IMR-90 (cell line): ENCODE measurements at regions not wholly inside any gene's neighbourhood (a gene's known extent, or its start where the extent isn't known, plus 50 kb on each side); places are given as distances from the start of the nearest gene placed in this dataset.

Experiments used
- ATAC-seq: fragments of 200-7000 bp; cut with Tn5 transposase; 2 replicates; pipeline ENCODE4 v1.9.1; 2020; ENCODE audit warnings: low read depth, mild to moderate bottlenecking, moderate library complexity
- BruUV-seq: library from RNA; stranded (reverse); fragments of 400-500 nt; replicated peaks from 2 replicates; lab custom pipeline; 2021; lab: Mats Ljungman, UMichigan
- CTCF ChIA-PET: fragments of 300-600 bp; formaldehyde crosslinking; extraction: SDS; loops from one replicate; lab custom pipeline; 2021; ENCODE audit warnings: antibody characterized with exemption; lab: Yijun Ruan, JAX
- POLR2A ChIA-PET: fragments of 300-600 bp; sonication (Branson Sonifier 250); formaldehyde crosslinking; loops from one replicate; lab custom pipeline; 2022; ENCODE audit warnings: antibody characterized with exemption; ENCODE audit not compliant: unreplicated experiment; lab: Charles Lee
- DNase-seq: peaks from one replicate; pipeline ENCODE4 v3.0.0; 2013
- H2AFZ ChIP-seq: replicated peaks from 2 replicates; pipeline ENCODE3; 2013; ENCODE audit warnings: low read length, mild to moderate bottlenecking; ENCODE audit not compliant: poor library complexity
- H2AK5ac ChIP-seq: 2 replicates; pipeline ENCODE4 v1.6.1; 2013; ENCODE audit warnings: low read depth, low read length, inconsistent platforms
- H2AK9ac ChIP-seq: replicated peaks from 2 replicates; pipeline ENCODE3; 2013; ENCODE audit warnings: mild to moderate bottlenecking, low read depth, low read length, moderate library complexity; ENCODE audit not compliant: poor library complexity
- H2BK120ac ChIP-seq: 2 replicates; pipeline ENCODE4 v1.6.1; 2013; ENCODE audit warnings: low read depth, low read length, inconsistent platforms
- H2BK15ac ChIP-seq: 3 replicates; pipeline ENCODE4 v1.6.1; 2013; ENCODE audit warnings: low read depth, low read length, inconsistent platforms
- H2BK20ac ChIP-seq: 2 replicates; pipeline ENCODE4 v1.6.1; 2013; ENCODE audit warnings: low read depth, mild to moderate bottlenecking, inconsistent platforms, low read length, moderate library complexity
- H2BK5ac ChIP-seq: 2 replicates; pipeline ENCODE4 v1.6.1; 2013; ENCODE audit warnings: mild to moderate bottlenecking, low read depth, low read length, inconsistent platforms; ENCODE audit not compliant: poor library complexity, severe bottlenecking
- H3K14ac ChIP-seq: replicated peaks from 2 replicates; pipeline ENCODE4 v1.6.1; 2013; ENCODE audit warnings: low read depth, low read length, inconsistent platforms
- H3K18ac ChIP-seq: 2 replicates; pipeline ENCODE4 v1.6.1; 2013; ENCODE audit warnings: low read depth, low read length, control low read depth
- H3K23ac ChIP-seq: 2 replicates; pipeline ENCODE4 v1.6.1; 2013; ENCODE audit warnings: low read depth, low read length, inconsistent platforms
- H3K27ac ChIP-seq: 2 replicates; pipeline ENCODE4 v1.5.1; 2013; ENCODE audit warnings: mild to moderate bottlenecking, control low read depth, low read length; ENCODE audit not compliant: insufficient read depth
- H3K27me3 ChIP-seq: 2 replicates; pipeline ENCODE4 v1.6.1; 2013; ENCODE audit warnings: low read length; ENCODE audit not compliant: control insufficient read depth, insufficient read depth
- H3K36me3 ChIP-seq: 2 replicates; pipeline ENCODE4 v1.6.1; 2013; ENCODE audit warnings: low read length, mixed read lengths; ENCODE audit not compliant: control insufficient read depth, insufficient read depth
- H3K4ac ChIP-seq: 2 replicates; pipeline ENCODE4 v1.6.1; 2013; ENCODE audit warnings: low read depth, low read length, inconsistent platforms
- H3K4me1 ChIP-seq: 2 replicates; pipeline ENCODE4 v1.6.1; 2013; ENCODE audit warnings: low read length, mixed read lengths; ENCODE audit not compliant: control insufficient read depth, insufficient read depth
- H3K4me2 ChIP-seq: 2 replicates; pipeline ENCODE4 v1.6.1; 2013; ENCODE audit warnings: low read depth, mild to moderate bottlenecking, control low read depth, low read length, moderate library complexity
- H3K4me3 ChIP-seq: 2 replicates; pipeline ENCODE4 v1.5.1; 2013; ENCODE audit warnings: low read depth, mild to moderate bottlenecking, control low read depth, low read length, moderate library complexity; ENCODE audit not compliant: insufficient read depth
- H3K56ac ChIP-seq: 2 replicates; pipeline ENCODE4 v1.6.1; 2013; ENCODE audit warnings: low read length, inconsistent platforms; ENCODE audit not compliant: insufficient read depth; ENCODE audit errors: extremely low read depth
- H3K79me1 ChIP-seq, 2 experiments: 2 replicates each; pipeline ENCODE4 v1.6.1; 2013; ENCODE audit warnings: low read length in 2 of 2, inconsistent platforms in 1 of 2, low read depth in 1 of 2
- H3K9ac ChIP-seq: 2 replicates; pipeline ENCODE4 v1.6.1; 2013; ENCODE audit warnings: low read depth, low read length, control low read depth
- H3K9me1 ChIP-seq: 2 replicates; pipeline ENCODE4 v1.6.1; 2013; ENCODE audit warnings: low read length, inconsistent platforms; ENCODE audit not compliant: insufficient read depth
- H3K9me3 ChIP-seq: 2 replicates; pipeline ENCODE4 v1.6.1; 2013; ENCODE audit warnings: low read length; ENCODE audit not compliant: control insufficient read depth, insufficient read depth
- H4K20me1 ChIP-seq: 2 replicates; pipeline ENCODE4 v1.6.1; 2013; ENCODE audit warnings: low read length, inconsistent platforms; ENCODE audit not compliant: insufficient read depth
- H4K5ac ChIP-seq: 2 replicates; pipeline ENCODE4 v1.6.1; 2013; ENCODE audit warnings: mild to moderate bottlenecking, low read depth, low read length, control low read depth
- H4K8ac ChIP-seq, 2 experiments: 2 replicates each; pipeline ENCODE4 v1.6.1; 2013; ENCODE audit warnings: low read depth in 2 of 2, low read length in 2 of 2, control low read depth in 1 of 2, inconsistent platforms in 1 of 2
- H4K91ac ChIP-seq: 2 replicates; pipeline ENCODE4 v1.6.1; 2013; ENCODE audit warnings: low read depth, low read length, inconsistent platforms; ENCODE audit not compliant: insufficient read depth
- CEBPB ChIP-seq: IDR thresholded peaks from 2 replicates; pipeline ENCODE4 v1.6.1; 2012; ENCODE audit warnings: low read depth, low read length, improper control_type of control experiment
- POLR2A ChIP-seq: IDR thresholded peaks from 2 replicates; pipeline ENCODE4 v1.6.1; 2012; ENCODE audit warnings: mild to moderate bottlenecking, low read depth, low read length
- USF2 ChIP-seq: fragments of 150-350 bp; IDR thresholded peaks from 2 replicates; pipeline ENCODE4 v1.6.1; 2017; ENCODE audit warnings: mild to moderate bottlenecking, antibody characterized with exemption, low read length, low read depth
- WGBS, 2 experiments: methylation state at CpG; one replicate each; pipeline versions ENCODE4 v1.1.5 to v1.1.7; 2013; ENCODE audit warnings: missing lambda C conversion rate in 2 of 2; ENCODE audit not compliant: insufficient read length in 1 of 2; ENCODE audit errors: extremely low coverage in 2 of 2; 5-methylcytosine and 5-hydroxymethylcytosine counted together
- dilution Hi-C: fragments of 300-500 bp; cut with HindIII; formaldehyde crosslinking; loops from one replicate; pipeline ENCODE4 v1.14.3; 2018; ENCODE audit warnings: low sequenced_read_pairs; ENCODE audit not compliant: unreplicated experiment
- in situ Hi-C: fragments of 300-500 bp; cut with MboI; formaldehyde crosslinking; loops from 3 replicates; pipeline ENCODE4 v1.14.3; 2019; ENCODE audit warnings: low sequenced_read_pairs, inconsistent platforms, mixed read lengths
- intact Hi-C: fragments of 100-400 bp; cut with micrococcal nuclease; formaldehyde crosslinking; loops from 2 replicates; pipeline ENCODE4 v1.10.0; 2022

GRCh38 chr2:129069875-129070594 lies 751.4 kb upstream of the HS6ST1 start:
- Histone ChIP-seq H4K8ac (no peak overlapping the region), H3K14ac (no peak overlapping the region), H2AFZ (no peak overlapping the region), H3K27ac (no peak overlapping the region), H2BK20ac (no peak overlapping the region), H3K4me1 (no peaks in the 10 kb centered on the region), H3K23ac (no peak overlapping the region), H2BK5ac (no peak overlapping the region), H3K18ac (no peak overlapping the region), H2BK15ac (no peak overlapping the region), H3K4ac (no peak overlapping the region), H3K4me3 (no peak overlapping the region), H3K9me3 (peaks cover 5% of the 10 kb centered on the region; the same call in 1 of the 2 replicates), H4K20me1 (no peaks in the 10 kb centered on the region), H3K9me1 (no peaks in the 10 kb centered on the region), H4K91ac (no peak overlapping the region), H3K79me1 (no peaks in the 10 kb centered on the region), H2BK120ac (no peak overlapping the region), H3K4me2 (no peak overlapping the region), H3K27me3 (no peaks in the 10 kb centered on the region), H3K36me3 (no peaks in the 10 kb centered on the region), H2AK9ac (no peak overlapping the region), H3K9ac (no peak overlapping the region), H3K56ac (no peak overlapping the region), H2AK5ac (no peak overlapping the region), H4K5ac (no peak overlapping the region)
- no TSS peak for BruUV-seq
- ATAC-seq (no peak), DNase-seq (no peak)
- in situ Hi-C loops = no loop called here
- WGBS, 2 experiments = 20% methylated on average over 1 of the region's 12 CpGs; no CpG with 5 or more reads in 1 of the 2 experiments
- TF ChIP-seq CEBPB = no peak
- TF ChIP-seq USF2 = no peak
- TF ChIP-seq POLR2A = no peak
- CTCF ChIA-PET = no interaction called here
- intact Hi-C loops = no loop called here
- POLR2A ChIA-PET = no interaction called here
- dilution Hi-C loops = no loop called here
